Loucy (cell line): ENCODE measurements at regions not wholly inside any gene's neighbourhood (a gene's known extent, or its start where the extent isn't known, plus 50 kb on each side); places are given as distances from the start of the nearest gene placed in this dataset.

Source experiments
- EZH2phosphoT487 ChIP-seq: fragments of 200-600 bp; IDR thresholded peaks from 2 replicates; pipeline ENCODE4 v1.6.1; 2018; ENCODE audit warnings: antibody characterized with exemption, mild to moderate bottlenecking, moderate library complexity, borderline replicate concordance
- TF ChIP-seq, protein P1 (sequence below): fragments of 200-600 bp; sonication (generic); conservative IDR thresholded peaks from 2 replicates; pipeline ENCODE4 v1.5.1; 2014; ENCODE audit warnings: mild to moderate bottlenecking, antibody characterized with exemption, low read length

DNA sequence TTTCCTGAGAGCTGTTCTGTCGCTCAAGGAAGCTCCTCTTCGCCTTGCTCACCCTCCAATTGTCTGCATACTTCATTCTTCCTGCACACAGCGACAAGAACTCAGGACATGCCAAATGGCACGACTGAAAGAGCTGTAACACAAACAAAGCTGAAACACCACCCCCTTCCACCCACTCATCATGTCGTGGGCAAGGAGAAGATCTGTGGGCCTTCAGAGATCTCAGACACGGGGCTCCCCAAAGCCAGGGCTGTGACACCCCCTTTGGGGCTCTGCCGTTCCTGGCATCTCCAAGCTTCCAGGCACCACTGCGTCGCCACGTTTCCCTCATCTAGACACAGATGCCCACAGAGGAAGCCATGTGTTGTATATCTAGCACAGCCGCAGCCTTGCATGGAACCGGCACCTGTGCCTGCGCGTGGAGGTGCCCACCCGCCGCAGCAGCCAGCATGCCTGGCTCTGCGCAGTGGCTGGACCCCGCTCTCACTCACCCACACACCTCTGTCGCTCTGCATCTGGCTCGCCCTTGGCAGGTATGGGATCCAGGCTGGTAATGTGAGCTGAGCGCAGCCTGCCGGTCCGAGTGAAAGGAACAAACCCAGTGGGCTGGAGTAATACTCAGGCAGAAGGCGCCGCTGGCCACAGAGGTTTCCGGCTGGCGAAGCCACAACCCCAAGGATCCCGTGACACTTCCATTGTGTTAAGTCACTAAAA is 676.4 kb upstream of the INTU start:
- TF ChIP-seq, protein P1, sequence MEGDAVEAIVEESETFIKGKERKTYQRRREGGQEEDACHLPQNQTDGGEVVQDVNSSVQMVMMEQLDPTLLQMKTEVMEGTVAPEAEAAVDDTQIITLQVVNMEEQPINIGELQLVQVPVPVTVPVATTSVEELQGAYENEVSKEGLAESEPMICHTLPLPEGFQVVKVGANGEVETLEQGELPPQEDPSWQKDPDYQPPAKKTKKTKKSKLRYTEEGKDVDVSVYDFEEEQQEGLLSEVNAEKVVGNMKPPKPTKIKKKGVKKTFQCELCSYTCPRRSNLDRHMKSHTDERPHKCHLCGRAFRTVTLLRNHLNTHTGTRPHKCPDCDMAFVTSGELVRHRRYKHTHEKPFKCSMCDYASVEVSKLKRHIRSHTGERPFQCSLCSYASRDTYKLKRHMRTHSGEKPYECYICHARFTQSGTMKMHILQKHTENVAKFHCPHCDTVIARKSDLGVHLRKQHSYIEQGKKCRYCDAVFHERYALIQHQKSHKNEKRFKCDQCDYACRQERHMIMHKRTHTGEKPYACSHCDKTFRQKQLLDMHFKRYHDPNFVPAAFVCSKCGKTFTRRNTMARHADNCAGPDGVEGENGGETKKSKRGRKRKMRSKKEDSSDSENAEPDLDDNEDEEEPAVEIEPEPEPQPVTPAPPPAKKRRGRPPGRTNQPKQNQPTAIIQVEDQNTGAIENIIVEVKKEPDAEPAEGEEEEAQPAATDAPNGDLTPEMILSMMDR, result no peak
- no peak for TF ChIP-seq EZH2phosphoT487
